Nucleus accumbens (tissue), 56 donors: ENCODE measurements at regions not wholly inside any gene's neighbourhood (a gene's known extent, or its start where the extent isn't known, plus 50 kb on each side); places are given as distances from the start of the nearest gene placed in this dataset.
"Not testable (repeated sequence)": the region's sequence is repeated elsewhere in the genome, so short reads cannot be mapped to it uniquely, and the experiment has no call there.

Source experiments
- DNase-seq, 56 donors: peaks; one replicate each; lab custom pipeline; 2025; lab: John Stamatoyannopoulos, UW

DNA sequence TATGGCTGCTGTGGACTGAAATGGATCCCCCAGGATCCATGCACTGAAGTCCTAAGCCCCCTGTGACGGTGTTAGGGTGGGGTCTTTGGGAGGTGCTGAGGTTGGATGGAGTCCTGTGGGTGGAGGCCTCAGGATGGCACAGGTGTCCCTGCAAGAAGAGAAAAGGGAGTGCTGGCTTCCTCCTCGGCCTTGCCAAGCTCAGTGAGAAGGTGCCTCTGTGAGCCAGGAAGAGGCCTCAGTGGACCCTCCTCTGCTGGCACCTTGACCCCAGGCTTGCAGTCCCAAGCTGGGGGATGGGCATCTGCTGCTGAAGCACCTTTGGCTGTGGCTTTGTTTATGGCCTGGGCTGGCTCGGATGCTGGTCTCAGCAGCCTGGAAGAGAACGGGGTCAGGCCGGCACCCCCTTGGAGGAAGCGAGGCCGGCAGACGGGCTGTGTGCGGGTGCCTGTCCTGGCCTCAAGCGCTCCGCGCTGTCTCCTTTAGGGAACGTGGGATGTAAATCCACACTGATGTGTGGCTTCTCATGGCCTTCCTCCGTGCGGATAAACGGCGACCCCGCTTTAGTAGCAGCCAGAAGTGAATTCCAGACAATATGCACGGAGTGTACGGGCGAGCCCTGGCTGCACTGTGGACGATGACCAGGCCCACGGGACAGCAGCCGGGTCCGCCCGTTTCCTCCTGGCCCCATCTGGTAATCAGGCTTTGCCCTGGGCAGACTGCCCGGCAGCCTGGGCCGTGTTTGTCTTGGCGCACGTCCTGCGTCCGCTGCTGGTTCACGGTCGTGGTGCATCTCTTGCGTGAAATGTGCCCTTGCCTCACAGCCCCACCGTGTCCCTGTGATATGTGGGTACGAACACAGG is 182.6 kb downstream of the ERMARD start:
- DNase-seq, result no peak

DNA sequence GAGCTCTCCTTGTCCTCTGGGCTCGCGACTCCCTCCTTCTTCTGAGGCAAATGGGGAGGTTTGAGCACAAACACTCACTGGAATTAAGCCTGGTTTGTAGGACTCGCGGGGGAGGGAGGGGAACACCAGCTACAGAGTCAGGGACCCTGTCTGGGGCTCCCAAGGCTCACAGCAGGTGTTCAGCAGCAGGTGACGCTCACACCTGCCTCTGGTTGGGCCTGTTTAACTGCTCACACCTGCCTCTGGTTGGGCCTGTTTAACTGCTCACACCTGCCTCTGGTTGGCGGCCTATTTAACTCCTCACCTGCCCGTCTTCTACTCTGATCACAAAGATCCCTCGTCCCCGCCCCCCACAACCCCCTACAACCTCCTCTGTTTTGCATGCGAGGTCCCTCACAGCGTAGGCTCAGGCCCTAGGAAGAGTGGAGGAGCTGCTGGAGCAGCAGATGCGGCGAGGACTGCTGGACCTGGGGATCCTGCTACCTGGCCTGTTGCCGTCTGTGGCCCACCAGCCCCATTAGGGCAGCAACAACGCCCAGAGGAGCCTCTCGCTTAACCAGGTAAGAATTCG is 181.9 kb downstream of the ERMARD start:
- DNase-seq, result no peak

DNA sequence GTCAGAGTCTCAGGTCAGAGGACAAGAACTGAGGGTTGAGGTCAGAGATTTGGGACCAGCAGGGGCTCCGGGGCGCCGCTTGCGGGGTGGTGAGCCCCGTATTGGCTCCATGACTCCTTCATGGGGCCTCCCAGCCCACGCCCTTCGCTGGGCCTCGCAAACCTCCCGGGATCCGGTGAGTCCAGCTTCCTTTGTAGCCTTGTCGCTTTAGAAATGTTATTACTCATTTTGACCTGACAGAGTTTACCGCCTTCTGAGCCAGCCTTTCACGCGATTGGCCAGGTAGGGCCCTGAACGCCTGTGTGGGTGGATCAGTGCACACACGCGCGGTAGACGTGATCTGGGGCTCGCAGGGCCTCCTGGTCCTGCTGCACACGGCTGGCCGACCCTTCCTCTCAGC is 181.1 kb downstream of the ERMARD start:
- no peak for DNase-seq

DNA sequence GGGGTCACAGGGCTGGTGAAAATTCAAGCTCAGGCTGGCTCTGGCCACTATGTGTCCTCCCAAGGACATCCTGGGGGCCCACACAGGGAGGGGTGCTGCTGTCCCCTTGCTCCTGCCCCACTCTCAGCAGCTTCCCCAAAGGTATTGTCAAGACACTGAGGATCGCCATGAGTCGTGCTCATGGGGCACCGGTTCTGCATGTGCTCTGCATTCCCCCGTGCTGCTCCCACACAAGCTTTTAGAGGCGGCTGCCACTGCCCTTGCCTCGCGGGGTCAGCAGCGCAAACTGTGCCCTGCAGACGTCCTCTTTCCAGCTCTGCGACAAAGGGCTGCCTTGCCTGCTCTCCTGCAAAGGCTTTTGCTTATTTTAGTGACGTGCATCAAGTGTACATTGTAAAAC is 179.8 kb downstream of the ERMARD start:
- DNase-seq, result no peak

DNA sequence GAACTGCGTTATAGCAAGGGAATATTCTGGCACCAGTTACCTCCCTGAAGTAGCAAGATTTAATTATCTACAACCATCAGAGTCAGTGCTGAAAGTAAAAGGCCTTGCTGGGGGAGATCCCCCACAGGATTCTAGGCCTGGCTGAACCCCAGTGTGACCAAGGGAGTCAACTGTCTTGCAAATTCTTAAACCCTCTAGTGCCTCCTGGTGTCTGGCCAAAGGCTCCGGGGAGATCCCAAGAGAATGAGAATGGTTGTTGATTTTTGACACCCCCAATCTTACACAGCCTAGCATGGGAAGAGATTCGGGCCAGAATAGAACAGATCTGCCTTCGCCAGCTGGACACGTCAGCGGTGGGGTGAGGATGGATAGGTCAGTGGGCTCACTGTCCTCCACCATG is 179.4 kb downstream of the ERMARD start:
- DNase-seq, result no peak

DNA sequence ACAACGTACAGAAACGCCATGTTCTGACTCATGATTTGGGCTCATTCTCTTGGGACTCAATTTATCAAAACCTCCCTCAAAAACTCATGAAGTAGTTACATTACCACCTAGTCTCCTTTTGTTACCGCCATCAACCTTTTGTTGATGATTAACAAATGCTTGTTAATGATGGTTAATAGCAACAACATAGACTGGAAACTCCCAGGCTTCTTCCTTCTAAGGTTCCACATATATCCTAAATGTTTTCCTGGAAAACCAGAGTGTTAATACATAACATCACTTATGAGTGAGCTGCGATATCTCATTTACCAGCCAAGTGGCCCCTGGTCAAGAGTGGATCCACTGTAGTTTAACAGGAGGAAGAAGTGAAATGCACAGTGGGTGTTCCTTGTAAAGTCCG is 176.3 kb downstream of the ERMARD start:
- no peak for DNase-seq

DNA sequence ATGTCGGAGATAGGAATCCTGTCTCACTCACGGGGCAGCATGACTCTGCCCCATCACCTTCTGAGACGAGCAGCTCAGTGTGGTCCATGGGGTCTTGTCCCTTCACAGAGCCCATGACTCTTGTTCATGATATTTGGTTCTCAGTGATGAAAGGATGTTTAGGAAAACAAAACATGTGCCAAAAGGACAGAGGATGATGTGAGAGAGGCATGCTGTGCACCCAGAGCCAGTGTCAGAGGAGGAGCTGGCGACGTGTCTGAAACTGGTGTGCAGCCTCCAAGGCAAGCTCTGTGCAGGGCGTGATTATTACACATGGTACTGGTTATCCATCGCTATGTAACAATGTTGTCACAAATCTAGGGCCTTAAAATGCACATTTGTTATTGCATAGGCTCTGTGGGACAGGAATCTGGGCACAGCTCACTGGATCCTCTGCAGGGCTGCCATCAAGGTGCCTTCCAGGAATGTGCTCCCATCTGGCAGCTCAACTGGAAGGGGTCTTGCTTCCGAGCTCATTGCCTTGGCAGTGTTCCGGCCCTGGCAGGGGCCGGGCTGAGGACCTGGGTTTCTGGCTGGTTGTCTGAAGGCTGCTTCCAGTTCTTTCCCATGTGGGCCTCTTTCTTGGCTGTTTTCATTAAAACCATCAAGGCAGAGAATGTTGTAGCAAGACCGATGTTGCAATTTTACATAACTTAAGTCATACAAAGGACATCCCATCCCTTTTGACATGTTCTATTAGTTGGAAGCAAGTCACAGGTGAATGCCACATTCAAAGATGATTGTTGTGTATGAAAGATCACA is 175.4 kb downstream of the ERMARD start:
- no peak for DNase-seq

DNA sequence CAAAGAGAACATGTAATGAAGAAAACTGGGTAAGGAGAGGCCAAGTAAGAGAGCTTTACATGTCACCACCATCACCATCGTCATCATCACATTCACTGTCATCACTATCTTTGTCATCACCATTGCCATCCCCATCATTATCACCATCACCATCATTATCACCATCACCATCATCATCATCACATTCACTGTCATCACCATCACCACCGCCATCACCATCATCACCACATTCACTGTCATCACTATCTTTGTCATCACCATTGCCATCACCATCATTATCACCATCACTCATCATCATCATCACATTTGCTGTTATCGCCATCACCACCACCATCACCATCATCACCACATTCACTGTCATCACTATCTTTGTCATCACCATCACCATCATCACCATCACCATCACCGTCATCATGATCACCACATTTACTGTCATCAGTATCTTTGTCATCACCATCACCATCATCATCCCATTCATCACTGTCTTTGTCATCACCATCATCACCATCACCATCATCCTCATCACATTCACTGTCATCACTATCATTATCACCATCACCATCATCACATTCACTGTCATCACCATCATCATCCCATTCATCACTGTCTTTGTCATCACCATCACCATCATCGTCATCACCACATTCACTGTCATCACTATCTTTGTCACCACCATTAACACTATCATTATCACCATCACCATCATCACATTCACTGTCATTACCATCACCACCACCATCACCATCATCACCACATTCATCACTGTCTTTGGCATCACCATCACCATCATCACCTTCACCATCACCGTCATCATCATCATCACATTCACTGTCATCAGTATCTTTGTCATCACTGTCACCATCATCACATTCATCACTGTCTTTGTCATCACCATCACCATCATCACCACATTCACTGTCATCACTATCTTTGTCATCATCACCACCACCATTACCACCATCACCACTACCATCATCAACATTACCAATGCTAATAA is 172.3 kb downstream of the ERMARD start:
- no peak for DNase-seq

DNA sequence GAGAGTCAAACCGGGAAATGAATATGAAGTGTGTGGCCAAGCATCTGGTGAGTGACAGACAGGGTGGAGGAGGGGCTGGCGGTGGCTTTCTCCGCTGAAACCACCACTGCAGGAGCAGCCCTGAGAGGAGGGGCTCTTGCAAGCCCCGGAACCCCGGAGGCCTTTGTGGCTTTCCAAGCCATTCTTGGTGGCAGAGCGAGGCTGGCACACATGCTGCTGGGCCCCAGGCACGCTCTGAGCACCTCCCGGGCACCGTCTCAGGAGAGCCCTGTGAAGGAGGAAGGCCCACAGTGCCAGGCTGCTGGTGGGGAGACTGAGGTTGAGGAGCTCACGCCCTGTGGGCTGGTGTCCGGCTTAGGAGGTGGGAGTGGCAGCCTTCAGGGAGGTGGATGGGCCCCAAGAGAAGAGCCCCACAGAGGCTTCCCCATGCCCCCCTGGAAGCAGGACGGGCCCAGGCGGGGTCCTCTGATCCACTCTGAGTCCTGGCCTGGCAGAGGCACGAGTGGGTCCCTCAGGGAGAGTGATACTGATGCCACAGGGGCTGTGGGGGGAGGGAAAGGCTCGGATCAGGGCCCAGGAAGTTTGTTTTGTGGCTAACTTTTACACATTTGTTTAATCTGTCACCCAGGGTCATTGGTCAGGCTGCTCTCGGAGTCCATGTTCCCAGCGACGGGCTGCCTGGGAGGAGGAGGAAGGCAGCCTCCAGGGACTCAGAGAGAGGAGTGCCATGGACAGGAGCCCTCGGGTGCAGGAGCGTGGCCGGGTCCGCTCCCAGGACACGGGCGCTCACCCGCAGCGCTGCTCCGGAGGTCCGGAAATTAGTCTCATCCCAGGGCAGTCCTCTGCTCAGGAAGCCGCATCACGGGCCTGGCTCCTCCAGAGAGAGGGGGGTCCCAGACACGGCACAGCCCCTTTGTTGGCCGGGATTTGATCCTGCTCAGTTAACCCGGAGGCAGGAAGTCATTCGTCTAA is 170.7 kb downstream of the ERMARD start:
- no peak for DNase-seq

DNA sequence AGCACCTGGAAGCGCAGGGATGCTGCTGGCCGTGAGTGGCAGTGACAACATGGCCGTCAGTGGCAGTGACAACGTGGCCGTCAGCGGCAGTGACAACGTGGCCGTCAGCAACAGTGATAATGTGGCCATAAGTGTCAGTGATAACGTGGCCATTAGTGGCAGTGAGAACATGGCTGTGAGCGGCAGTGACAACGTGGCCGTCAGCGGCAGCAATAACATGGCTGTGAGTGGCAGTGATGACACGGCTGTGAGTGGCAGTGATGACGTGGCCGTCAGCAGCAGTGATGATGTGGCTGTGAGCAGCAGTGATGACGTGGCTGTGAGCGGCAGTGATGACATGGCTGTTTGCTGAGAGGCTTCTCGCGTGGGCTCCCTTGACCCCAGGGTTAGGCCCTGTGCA is 169.8 kb downstream of the ERMARD start:
- no peak for DNase-seq

DNA sequence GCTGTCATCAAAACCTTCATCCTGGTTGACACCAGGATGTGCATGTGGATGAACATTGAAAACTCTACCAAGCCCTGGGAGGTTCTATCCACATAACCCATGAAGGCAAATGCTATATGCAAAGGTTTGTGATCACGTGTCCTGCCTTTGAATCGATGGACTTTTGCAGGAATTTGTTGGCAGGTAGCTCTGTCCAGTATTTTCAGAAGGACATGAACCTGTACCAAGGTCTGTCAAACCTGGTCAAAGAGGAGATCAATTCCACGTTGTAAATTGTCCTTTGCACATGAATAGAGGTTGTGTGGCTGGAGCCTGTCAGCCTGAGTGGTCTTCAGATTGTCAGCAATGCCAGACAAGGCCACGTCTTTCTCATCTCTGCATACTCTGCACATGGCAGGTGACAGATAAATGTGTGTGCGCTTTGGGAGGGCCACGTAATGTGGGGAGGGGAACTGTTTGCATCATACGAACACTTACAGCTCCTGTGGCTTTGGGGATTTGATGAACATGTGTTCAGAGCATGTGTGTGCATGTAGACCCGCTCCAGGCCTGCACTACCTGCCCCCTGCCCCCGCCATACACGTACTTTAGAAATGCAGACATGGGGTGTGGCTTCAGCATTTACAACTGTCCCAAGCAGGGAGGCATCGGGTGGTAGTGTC is 169.1 kb downstream of the ERMARD start:
- DNase-seq, result no peak

DNA sequence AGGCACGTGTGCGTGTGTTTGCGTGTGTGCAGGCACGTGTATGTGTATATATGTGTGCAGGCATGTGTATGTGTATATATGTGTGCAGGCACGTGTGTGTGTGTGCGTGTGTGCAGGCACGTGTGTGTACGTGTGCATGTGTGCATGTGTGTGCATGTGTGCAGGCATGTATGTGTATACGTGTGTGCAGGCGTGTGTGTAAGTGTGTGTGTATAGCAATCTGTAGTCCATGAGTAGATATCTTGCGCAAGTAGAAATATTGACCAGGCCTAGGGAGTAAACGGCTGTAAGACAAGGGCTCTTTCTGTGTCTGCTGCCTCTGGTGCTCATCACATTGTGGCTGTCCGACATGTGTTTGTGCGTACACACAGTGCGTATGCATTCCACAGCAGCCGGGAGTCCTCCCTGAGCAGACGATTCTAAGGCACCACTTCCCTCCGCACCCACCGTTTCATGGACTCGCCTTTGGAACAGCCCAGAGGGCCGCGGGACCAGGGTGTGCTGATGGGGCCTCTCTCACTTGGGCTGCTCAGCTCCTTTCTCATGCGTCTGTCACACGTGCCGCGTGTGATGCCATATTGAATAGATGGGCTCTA is 167.6 kb downstream of the ERMARD start:
- no peak for DNase-seq

DNA sequence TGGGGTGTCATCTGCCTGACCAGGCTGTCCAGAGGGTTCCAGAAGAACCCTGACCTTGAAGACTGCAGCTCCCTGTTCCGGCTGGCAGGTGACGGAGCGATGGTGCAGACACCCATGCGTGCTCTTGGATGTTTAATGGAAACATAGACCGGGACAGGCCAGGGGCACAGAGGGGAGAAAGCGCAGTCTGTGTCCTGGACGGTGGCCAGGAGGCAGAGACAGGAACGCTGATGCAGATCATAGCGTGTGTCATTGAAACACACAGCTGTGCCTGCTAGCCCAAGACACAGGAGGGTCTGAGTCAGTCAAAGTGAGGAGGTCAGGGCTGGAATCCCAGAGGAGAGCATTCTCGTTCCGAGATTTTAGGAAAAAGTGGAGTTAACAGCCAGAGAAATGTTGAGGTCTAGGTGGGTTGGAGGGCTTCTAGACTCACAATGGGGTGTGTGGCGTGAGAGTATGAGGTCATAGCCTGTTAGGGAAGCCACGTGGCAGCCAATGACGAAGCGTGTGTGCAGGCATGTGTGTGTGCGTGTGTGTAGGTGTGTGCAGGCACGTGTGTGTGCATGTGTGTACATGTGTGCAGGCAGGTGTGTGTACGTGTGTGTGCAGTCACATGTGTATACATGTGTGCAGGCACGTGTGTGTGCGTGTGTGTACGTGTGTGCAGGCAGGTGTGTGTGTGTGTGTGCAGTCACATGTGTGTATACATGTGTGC is 167.0 kb downstream of the ERMARD start:
- no peak for DNase-seq

DNA sequence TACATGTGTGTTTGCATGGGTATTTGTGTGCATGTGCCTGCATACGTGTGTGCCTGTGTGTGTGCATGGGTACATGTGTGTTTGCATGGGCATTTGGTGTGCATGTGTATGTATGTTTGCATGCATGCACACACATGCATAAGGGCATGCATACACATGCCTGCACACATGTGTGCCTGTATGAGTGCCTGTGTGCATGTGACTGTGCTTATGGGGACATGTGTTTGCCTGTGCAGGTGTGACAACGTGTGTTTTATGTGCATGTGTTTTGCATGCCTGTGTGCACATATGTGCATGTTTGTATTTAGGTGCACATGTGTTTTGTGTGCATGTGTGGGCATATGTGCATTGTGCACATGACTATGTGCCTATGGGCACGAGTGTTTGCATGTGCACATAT is 165.7 kb downstream of the ERMARD start:
- DNase-seq, result no peak

DNA sequence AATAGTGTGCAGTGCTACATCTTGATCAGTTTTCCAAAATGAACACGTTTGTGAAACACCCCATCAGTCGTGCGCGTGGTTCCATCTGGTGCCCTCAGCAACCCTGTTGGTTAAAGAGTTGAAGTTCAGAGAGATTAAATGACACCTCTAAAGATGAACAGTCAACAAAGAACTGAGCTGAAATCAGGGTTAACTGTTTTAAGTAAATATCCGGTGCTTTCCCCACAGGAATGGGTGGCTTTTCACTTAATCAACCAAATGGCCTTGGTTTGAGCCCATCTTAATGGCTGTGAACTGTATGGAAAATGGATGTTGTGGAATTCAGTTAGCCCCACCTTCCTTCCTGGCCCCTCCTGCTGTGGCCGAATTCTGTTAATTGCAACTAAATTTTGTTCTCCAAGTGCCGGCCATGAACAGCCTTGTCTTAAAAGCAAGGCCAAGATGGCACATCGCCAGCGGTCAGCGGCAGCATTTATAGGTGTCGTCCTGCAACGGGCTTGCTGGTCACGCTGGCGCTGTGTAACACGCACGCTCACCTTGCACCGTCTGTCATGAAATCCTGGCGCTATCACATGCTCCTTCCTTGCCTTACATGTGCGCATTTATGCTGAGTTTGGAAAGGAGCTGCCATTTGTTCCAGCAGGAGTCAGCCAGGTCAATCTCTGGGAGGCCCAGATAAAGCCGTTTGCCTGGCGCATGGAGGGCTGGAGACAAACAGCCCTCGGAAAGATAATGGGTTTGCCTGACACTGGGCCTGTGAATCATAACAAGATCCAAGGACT is 164.5 kb downstream of the ERMARD start:
- no peak for DNase-seq

DNA sequence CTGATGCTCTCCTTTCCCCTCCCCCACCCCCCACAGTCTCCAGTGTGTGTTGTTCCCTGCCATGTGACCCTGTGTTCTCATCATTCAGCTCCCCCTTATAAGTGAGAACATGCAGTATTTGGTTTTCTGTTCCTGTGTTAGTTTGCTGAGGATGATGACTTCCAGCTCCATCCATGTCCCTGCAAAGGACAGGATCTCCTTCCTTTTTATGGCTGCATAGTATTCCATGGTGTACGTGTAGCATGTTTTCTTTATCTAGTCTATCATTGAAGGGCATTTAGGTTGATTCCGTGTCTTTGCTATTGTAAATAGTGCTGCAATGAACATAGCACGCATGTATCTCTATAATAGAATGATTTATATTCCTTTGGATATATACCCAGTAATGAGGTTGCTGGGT is 162.3 kb downstream of the ERMARD start:
- not testable (repeated sequence) for DNase-seq
